ENCODE measurements at regions not wholly inside any gene's neighbourhood (a gene's known extent, or its start where the extent isn't known, plus 50 kb on each side); places are given as distances from the start of the nearest gene placed in this dataset.
A peak's percentile ranks its signal among the peaks of the same experiment; 100 is the strongest.

DNA sequence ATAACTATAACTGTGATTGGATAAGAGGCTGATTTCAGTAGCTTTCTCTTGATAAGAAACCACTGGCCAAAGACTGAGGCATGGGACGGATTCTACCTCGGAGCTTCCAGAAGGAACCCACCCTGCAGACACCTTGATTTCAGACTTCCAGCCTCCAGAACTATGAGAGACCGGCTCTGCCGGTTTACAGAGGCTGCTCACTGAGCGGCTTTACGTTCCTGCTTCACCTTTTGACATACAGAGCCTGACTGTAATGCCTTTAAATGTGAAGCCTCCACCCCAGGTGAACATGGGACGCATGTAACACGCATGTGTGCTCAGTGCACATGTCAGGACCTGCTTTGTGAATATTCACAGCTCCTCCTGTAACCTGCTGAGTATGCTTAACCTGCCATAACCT is 361.5 kb downstream of the CTTN start:
- H4K20me1 ChIP-seq (ENCODE audit: insufficient read depth): 0 out of 2 replicates have a peak, but pooled peaks cover 6% of the 10 kb centered on the region
- no peaks in the 10 kb centered on the region; the same call in 1 of the 2 replicates for H3K9me3 ChIP-seq (ENCODE audit: insufficient read depth, low read depth)
- no peaks in the 10 kb centered on the region for H3K36me3 ChIP-seq (ENCODE audit: low read depth)
- peak overlapping the region; percentile 18; the same call in 1 of the 2 replicates for H3K4me2 ChIP-seq
- H3K27ac ChIP-seq: no peak overlapping the region
- H3K79me2 ChIP-seq (ENCODE audit: low read depth): no peaks in the 10 kb centered on the region
- no TSS peak for BruUV-seq (replicated peaks)
- peaks cover 14% of the 10 kb centered on the region for H3K4me1 ChIP-seq (replicated peaks; ENCODE audit: insufficient read depth)
- DNase-seq: peak in 1 of 2 experiments; percentile 52
- TF ChIP-seq, protein P1, sequence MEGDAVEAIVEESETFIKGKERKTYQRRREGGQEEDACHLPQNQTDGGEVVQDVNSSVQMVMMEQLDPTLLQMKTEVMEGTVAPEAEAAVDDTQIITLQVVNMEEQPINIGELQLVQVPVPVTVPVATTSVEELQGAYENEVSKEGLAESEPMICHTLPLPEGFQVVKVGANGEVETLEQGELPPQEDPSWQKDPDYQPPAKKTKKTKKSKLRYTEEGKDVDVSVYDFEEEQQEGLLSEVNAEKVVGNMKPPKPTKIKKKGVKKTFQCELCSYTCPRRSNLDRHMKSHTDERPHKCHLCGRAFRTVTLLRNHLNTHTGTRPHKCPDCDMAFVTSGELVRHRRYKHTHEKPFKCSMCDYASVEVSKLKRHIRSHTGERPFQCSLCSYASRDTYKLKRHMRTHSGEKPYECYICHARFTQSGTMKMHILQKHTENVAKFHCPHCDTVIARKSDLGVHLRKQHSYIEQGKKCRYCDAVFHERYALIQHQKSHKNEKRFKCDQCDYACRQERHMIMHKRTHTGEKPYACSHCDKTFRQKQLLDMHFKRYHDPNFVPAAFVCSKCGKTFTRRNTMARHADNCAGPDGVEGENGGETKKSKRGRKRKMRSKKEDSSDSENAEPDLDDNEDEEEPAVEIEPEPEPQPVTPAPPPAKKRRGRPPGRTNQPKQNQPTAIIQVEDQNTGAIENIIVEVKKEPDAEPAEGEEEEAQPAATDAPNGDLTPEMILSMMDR (conservative IDR thresholded peaks at IDR 0.05): no peak
- no peak overlapping the region for H3K4me3 ChIP-seq
- no peaks in the 10 kb centered on the region for H3K9me2 ChIP-seq (ENCODE audit: insufficient read depth)
- ChIA-PET CTCF (no interaction called here), POLR2A (ENCODE audit: unreplicated experiment) (no interaction called here)
- intact Hi-C loops (cut with micrococcal nuclease; ENCODE audit: unreplicated experiment): no loop called here
- H3F3A ChIP-seq (ENCODE audit: insufficient read depth, low read depth): peaks cover 8% of the 10 kb centered on the region; the same call in 1 of the 2 replicates
- H2AFZ ChIP-seq: no peak overlapping the region
- no peaks in the 10 kb centered on the region for H3K27me3 ChIP-seq (ENCODE audit: insufficient read depth, low read depth)

DNA sequence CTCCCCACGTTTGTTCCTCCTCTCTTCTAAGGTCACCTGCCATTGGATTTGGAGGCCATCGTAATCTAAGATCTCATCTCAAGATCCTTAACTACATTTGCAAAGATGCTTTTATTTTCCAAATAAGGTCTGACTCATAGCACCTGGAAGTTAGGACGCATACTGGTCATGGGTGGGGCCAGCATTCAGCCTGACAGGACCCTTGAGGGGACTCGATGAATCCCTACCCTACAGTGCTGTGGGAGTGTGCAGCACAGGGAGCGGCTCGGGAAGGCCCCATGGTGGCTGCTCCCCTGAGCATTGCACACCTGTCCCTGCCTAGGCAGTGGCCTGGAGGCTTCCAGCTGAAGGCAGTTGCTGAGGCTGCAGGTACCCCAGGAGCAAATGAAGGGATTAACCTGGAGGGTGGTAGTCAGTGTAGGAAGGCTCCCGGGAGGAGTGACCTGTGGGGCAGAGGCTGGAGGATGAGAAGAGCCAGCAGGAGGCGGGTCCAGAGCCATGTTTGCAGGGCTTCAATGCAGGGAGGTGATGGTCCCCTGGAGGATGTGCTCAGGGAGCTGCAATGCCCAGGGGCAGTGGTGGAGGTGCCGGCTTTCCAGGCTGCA is 362.2 kb downstream of the CTTN start:
- Histone ChIP-seq H3K27ac (no peak overlapping the region), H3K36me3 (ENCODE audit: low read depth) (no peaks in the 10 kb centered on the region), H3K4me1 (replicated peaks; ENCODE audit: insufficient read depth) (peaks cover 14% of the 10 kb centered on the region), H3K4me3 (no peak overlapping the region), H4K20me1 (ENCODE audit: insufficient read depth) (no peaks in the 10 kb centered on the region), H3K9me3 (ENCODE audit: insufficient read depth, low read depth) (no peaks in the 10 kb centered on the region; the same call in 1 of the 2 replicates), H3K79me2 (ENCODE audit: low read depth) (no peaks in the 10 kb centered on the region), H3K9me2 (ENCODE audit: insufficient read depth) (no peaks in the 10 kb centered on the region), H3K27me3 (ENCODE audit: insufficient read depth, low read depth) (no peaks in the 10 kb centered on the region), H2AFZ (no peak overlapping the region), H3K4me2 (peak overlapping the region; percentile 18; the same call in 1 of the 2 replicates), H3F3A (ENCODE audit: insufficient read depth, low read depth) (peaks cover 8% of the 10 kb centered on the region; the same call in 1 of the 2 replicates)
- ChIA-PET POLR2A (ENCODE audit: unreplicated experiment) (no interaction called here), CTCF (no interaction called here)
- TF ChIP-seq EZH2 (IDR thresholded peaks at IDR 0.05; ENCODE audit: low read depth): no peak
- TF ChIP-seq, protein P1 (conservative IDR thresholded peaks at IDR 0.05): no peak
- no TSS peak for BruUV-seq (replicated peaks)
- intact Hi-C loops (cut with micrococcal nuclease; ENCODE audit: unreplicated experiment): no loop called here
- peak; percentile 65 to 84 for DNase-seq

- ChIA-PET CTCF (no interaction called here), POLR2A (ENCODE audit: unreplicated experiment) (no interaction called here)
- TF ChIP-seq EZH2 (IDR thresholded peaks at IDR 0.05; ENCODE audit: low read depth): no peak
- TF ChIP-seq, protein P1 (conservative IDR thresholded peaks at IDR 0.05): no peak
Measured at GRCh38 chr11:70761094-70761907, 363.0 kb downstream of the CTTN start.

More at GRCh38 chr11:70761094-70761907, 363.0 kb downstream of the CTTN start:
- intact Hi-C loops (cut with micrococcal nuclease; ENCODE audit: unreplicated experiment): no loop called here
- H3K79me2 ChIP-seq (ENCODE audit: low read depth): no peaks in the 10 kb centered on the region
- H3K4me3 ChIP-seq: no peak overlapping the region
- no peak overlapping the region for H3K27ac ChIP-seq
- H4K20me1 ChIP-seq (ENCODE audit: insufficient read depth): no peaks in the 10 kb centered on the region
- no peaks in the 10 kb centered on the region; the same call in 1 of the 2 replicates for H3K9me3 ChIP-seq (ENCODE audit: insufficient read depth, low read depth)
- BruUV-seq (replicated peaks): no TSS peak
- no peak for DNase-seq
- no peaks in the 10 kb centered on the region for H3K27me3 ChIP-seq (ENCODE audit: insufficient read depth, low read depth)
- peaks cover 14% of the 10 kb centered on the region for H3K4me1 ChIP-seq (replicated peaks; ENCODE audit: insufficient read depth)
- peak overlapping the region; percentile 18; the same call in 1 of the 2 replicates for H3K4me2 ChIP-seq
- no peaks in the 10 kb centered on the region for H3K36me3 ChIP-seq (ENCODE audit: low read depth)
- H3F3A ChIP-seq (ENCODE audit: insufficient read depth, low read depth): peaks cover 8% of the 10 kb centered on the region; the same call in 1 of the 2 replicates
- H3K9me2 ChIP-seq (ENCODE audit: insufficient read depth): no peaks in the 10 kb centered on the region
- H2AFZ ChIP-seq: no peak overlapping the region
